SK-N-MC (cell line): ENCODE measurements at regions not wholly inside any gene's neighbourhood (a gene's known extent, or its start where the extent isn't known, plus 50 kb on each side); places are given as distances from the start of the nearest gene placed in this dataset.

Experiments
- EZH2 ChIP-seq: fragments of 200-600 bp; sonication (generic); IDR thresholded peaks from one replicate; pipeline ENCODE4 v1.6.1; 2017; ENCODE audit warnings: antibody characterized with exemption
- FOXP2 ChIP-seq: optimal IDR thresholded peaks from 2 replicates; pipeline ENCODE3; 2011; ENCODE audit warnings: mild to moderate bottlenecking, moderate library complexity; ENCODE audit not compliant: insufficient read depth; ENCODE audit errors: extremely low read length, control extremely low read depth
- POLR2AphosphoS5 ChIP-seq: IDR thresholded peaks from 2 replicates; pipeline ENCODE4 v1.6.1; 2012; ENCODE audit warnings: mild to moderate bottlenecking, low read depth, low read length, borderline replicate concordance

- TF ChIP-seq POLR2AphosphoS5 (no peak), EZH2 (no peak), FOXP2 (no peak)
Measured at GRCh38 chr17:77706938-77707337, 251.6 kb upstream of the TNRC6C start.
